ENCODE measurements at regions not wholly inside any gene's neighbourhood (a gene's known extent, or its start where the extent isn't known, plus 50 kb on each side); places are given as distances from the start of the nearest gene placed in this dataset.
"Not testable (repeated sequence)": the region's sequence is repeated elsewhere in the genome, so short reads cannot be mapped to it uniquely, and the experiment has no call there.

DNA sequence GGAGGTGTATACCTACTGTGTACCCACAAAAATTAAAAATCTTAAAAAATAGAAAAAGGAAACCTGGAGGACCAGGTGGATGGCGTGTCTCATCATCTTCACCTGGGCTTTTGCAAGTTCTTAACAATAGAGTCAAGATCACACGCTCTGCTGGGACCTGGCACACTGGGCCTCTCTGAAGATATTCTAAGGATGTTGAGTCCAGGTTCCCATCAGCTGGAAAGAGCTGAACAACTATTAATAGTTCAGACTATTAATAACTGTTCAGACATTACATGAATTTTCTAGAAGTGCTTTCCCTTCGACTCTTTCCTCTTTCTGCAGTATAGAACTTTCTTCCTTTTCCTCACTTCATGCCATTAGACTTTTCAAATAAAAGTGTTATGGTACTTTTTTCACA, 320.2 kb upstream of the IL12A start:
- H3K4me3 ChIP-seq (ENCODE audit: low read depth, low read length), result no peak overlapping the region
- TF ChIP-seq, protein P1, sequence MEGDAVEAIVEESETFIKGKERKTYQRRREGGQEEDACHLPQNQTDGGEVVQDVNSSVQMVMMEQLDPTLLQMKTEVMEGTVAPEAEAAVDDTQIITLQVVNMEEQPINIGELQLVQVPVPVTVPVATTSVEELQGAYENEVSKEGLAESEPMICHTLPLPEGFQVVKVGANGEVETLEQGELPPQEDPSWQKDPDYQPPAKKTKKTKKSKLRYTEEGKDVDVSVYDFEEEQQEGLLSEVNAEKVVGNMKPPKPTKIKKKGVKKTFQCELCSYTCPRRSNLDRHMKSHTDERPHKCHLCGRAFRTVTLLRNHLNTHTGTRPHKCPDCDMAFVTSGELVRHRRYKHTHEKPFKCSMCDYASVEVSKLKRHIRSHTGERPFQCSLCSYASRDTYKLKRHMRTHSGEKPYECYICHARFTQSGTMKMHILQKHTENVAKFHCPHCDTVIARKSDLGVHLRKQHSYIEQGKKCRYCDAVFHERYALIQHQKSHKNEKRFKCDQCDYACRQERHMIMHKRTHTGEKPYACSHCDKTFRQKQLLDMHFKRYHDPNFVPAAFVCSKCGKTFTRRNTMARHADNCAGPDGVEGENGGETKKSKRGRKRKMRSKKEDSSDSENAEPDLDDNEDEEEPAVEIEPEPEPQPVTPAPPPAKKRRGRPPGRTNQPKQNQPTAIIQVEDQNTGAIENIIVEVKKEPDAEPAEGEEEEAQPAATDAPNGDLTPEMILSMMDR (IDR thresholded peaks at IDR 0.05; ENCODE audit: low read depth, low read length), result no peak

DNA sequence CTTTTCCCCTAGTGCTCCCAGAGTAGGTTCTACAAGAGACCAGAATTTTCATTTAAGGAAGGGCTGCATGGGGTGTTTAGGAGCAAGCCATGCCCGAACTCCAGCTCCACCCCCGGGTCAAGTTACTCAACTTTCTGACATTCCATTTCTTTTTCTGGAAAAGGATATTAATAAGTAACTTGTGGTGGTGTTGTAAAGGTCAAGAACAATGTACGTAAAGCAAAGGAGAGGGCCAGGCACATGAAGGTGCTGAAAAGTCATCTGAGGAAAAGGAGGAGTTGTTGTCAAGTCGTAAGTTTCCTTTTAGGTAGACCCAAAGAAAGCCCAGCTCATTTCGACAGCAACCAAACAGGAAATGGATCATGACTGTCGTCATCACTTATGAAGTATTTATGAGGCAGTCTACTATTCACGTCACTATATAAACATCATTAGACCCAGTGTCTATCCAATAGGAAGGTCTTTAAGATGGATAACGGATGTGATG, 319.6 kb upstream of the IL12A start:
- H3K4me3 ChIP-seq (ENCODE audit: low read depth, low read length), result no peak overlapping the region
- TF ChIP-seq, protein P1 (IDR thresholded peaks at IDR 0.05; ENCODE audit: low read depth, low read length), result no peak

DNA sequence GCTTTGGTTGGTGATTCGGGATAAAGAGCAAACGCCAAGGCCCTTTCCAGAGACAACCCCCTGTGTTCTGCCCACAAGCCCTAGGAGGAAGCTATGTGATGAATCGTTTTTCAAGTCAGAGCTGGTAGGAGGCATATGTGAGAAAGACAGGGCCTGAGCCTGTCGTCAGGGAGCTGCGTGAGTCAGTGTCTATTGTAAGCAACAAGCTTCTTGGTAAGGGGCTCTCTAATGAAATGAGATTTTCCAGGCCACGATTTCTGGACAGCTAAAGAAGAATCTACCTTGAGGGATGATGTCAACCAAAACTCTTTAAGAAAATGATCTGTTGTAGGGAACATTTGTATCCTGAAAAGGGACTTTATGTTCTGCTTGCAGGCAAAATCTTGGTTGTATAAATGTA, 318.9 kb upstream of the IL12A start:
- H3K4me3 ChIP-seq (ENCODE audit: low read depth, low read length), result no peak overlapping the region
- TF ChIP-seq, protein P1 (IDR thresholded peaks at IDR 0.05; ENCODE audit: low read depth, low read length), result no peak

DNA sequence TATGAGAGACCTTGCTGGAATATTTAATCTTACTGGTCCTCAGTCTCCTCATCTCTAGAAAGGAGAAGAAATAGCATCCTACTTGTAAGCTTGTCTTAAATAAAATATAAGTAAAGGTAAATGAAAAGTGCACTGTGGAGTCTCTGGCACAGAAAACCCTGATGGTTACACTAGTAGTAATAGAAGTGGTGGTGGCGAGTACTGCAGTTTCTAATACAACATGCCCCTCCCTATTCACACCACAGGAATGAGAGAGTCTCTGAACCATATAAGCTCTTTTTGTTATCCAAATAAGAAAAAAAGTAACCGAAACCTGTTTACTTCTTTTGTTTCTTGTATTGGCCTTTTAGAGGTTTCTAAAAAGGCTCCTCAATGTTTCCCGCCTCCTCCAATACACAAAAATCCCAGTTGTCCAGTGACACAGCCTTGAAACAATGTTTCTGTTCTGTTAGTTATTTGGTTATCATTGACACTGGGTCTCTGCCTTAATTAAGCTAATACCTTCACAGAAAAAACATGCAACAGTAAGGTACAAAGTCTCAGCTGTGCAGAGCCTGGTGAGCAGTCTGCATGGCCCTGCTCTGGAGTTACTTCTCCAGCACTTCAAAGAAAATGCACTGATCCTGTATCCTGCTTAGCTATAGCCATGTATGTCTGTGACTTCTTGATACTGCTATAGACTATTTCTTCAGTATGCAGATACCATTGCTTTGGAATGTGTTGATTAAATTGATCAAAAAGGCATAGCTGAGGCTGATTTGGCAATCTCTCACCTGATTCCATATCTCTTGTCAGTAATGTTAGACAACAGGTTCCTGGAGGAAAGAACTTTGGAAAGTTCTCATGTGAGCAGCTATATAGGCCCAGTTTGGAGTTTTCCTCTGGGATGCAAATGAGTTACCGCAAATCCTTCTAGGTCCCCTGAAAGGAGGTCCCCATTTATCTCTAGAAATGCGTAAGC, 315.6 kb upstream of the IL12A start:
- H3K4me3 ChIP-seq (ENCODE audit: low read depth, low read length), result no peak overlapping the region
- TF ChIP-seq, protein P1 (IDR thresholded peaks at IDR 0.05; ENCODE audit: low read depth, low read length), result no peak

DNA sequence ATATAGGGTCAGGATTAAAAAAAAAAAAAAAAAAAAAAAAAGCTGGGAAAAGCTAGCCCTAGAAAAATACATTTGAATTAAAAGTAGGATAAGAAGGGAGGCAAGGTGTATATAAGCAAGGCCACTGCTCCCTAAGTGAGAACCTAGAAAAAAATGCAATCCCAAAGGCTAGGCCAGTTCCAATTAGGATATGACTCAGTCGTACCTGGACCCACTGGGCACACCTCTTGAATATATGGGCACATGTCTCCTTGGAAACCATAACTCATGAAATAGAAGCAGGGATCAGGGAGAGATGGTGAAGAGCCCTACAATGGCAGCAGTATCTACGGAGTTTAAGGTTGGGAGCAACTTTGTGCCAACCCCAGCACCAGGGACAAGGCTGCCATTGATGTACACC, 314.1 kb upstream of the IL12A start:
- H3K4me3 ChIP-seq (ENCODE audit: low read depth, low read length), result no peak overlapping the region
- TF ChIP-seq, protein P1 (IDR thresholded peaks at IDR 0.05; ENCODE audit: low read depth, low read length), result no peak

DNA sequence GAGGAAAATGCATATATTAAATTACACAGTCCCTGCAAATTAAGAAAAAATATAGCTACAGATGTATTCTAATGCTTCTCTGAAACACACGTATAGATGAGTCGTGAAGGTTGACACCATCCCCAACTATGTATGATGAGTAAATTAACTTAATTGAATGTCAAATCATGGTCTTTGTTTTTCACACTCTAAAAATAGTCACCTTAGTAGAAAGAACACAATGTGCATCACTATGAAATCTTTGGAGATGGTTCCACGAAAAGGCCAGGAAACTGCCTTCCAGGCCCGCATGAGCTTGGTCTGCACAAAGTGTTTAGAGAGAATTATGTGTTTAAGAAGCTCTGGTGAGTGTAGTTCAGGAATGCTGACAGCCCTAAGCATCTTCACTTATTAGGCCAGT, 313.4 kb upstream of the IL12A start:
- TF ChIP-seq, protein P1 (IDR thresholded peaks at IDR 0.05; ENCODE audit: low read depth, low read length), result no peak
- H3K4me3 ChIP-seq (ENCODE audit: low read depth, low read length), result no peak overlapping the region

DNA sequence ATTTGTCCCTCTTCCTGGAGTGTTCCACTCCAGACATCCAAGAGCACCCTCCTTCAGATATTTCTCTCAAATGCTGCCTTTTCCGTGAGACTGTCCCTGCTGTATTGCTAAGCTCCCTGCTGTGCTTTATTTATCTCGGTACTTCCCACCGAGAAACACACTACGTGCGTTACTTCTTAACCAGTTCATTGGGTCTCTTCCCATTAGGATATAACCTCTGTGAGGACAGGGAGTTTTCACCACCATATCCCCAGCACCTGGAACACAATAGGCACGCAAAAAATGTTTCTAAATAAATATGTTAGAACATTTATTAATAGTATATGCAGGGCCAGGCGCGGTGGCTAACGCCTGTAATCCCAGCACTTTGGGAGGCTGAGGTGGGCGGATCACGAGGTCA, 308.7 kb upstream of the IL12A start:
- no peak overlapping the region for H3K4me3 ChIP-seq (ENCODE audit: low read depth, low read length)
- TF ChIP-seq, protein P1 (IDR thresholded peaks at IDR 0.05; ENCODE audit: low read depth, low read length), result no peak

DNA sequence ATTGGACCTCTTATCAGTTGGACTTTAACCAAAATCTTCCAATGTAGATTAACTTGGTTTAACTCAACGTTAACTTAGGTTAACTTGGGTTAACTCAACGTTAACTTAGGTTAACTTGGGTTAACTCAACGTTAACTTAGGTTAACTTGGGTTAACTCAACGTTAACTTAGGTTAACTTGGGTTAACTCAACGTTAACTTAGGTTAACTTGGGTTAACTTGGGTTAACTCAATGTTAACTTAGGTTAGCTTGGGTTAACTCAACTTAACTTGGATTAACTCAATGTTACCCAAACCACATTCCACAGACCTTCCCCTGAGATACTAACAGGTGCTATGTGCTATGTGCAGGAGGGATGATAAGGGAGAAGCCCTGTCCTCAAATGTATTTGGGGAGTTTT, 306.9 kb upstream of the IL12A start:
- not testable (repeated sequence) for H3K4me3 ChIP-seq (ENCODE audit: low read depth, low read length)

Measured in WI38 (cell line).